Adrenal gland (tissue), 5 donors: ENCODE measurements at regions not wholly inside any gene's neighbourhood (a gene's known extent, or its start where the extent isn't known, plus 50 kb on each side); places are given as distances from the start of the nearest gene placed in this dataset.

Experiments used
- POLR2A ChIP-seq, 2 donors: fragments of 450-650 bp; IDR thresholded peaks; one replicate each; pipeline ENCODE4 v1.6.1; 2017; ENCODE audit warnings: antibody characterized with exemption in 2 of 2, mild to moderate bottlenecking in 2 of 2, moderate library complexity in 1 of 2
- TF ChIP-seq, protein P1 (sequence below), 6 experiments: fragments of 450-650 bp in 4 of 6; fragments of 200-600 bp in 2 of 6; sonication (generic) in 1 of 6; IDR thresholded peaks; 1 replicate in 5 of 6; 2 replicates in 1 of 6; pipeline versions ENCODE4 v1.5.1 to v1.8.0; 2016 to 2021; ENCODE audit warnings: antibody characterized with exemption in 6 of 6, mild to moderate bottlenecking in 2 of 6, moderate library complexity in 1 of 6
- donor health status: DM: no; HTN: no; CAD: no.

DNA sequence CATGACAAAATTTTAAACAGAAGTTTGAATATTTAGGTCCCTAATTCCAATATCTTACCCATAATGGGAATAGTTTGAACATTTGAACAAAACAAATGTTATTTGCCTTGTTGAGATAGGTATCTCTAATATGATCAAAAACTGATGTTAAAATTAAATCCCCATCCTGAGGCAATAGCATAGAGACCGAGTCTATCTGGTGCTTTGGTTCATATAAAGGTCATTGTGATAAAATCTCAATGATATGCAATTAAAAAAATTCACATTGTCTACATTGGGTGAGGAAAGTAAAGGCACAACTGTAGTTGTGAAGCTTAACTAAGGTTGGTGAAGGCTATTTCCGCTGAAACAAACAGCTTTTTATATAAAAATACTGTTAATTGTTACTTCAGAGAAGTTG is 318.3 kb downstream of the CAAP1 start:
- TF ChIP-seq, protein P1, sequence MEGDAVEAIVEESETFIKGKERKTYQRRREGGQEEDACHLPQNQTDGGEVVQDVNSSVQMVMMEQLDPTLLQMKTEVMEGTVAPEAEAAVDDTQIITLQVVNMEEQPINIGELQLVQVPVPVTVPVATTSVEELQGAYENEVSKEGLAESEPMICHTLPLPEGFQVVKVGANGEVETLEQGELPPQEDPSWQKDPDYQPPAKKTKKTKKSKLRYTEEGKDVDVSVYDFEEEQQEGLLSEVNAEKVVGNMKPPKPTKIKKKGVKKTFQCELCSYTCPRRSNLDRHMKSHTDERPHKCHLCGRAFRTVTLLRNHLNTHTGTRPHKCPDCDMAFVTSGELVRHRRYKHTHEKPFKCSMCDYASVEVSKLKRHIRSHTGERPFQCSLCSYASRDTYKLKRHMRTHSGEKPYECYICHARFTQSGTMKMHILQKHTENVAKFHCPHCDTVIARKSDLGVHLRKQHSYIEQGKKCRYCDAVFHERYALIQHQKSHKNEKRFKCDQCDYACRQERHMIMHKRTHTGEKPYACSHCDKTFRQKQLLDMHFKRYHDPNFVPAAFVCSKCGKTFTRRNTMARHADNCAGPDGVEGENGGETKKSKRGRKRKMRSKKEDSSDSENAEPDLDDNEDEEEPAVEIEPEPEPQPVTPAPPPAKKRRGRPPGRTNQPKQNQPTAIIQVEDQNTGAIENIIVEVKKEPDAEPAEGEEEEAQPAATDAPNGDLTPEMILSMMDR (IDR thresholded peaks at IDR 0.05), result no peak
- TF ChIP-seq POLR2A (IDR thresholded peaks at IDR 0.05), result no peak
